ENCODE measurements at regions not wholly inside any gene's neighbourhood (a gene's known extent, or its start where the extent isn't known, plus 50 kb on each side); places are given as distances from the start of the nearest gene placed in this dataset.

DNA sequence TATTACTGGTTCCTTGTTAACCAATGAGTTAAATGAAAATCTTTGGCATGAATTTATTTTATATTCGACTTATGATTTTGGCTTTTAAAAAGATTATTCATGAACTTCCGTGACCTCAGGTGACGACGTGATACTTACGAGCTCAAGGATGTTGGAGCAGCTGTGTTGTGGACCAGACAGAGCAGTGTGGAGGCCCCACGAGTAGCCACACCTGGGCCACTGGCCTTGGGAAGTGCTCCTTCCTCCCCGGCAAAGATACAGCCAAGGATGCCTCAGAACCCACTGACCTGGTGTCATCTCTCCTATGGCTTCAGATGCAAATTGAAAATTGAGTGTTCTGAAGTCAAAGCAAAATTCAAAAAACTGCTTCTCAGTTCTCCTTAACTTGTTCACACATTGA is 147.5 kb upstream of the PPP2R2D start:
- DNase-seq (ENCODE audit: low spot score): no peak

DNA sequence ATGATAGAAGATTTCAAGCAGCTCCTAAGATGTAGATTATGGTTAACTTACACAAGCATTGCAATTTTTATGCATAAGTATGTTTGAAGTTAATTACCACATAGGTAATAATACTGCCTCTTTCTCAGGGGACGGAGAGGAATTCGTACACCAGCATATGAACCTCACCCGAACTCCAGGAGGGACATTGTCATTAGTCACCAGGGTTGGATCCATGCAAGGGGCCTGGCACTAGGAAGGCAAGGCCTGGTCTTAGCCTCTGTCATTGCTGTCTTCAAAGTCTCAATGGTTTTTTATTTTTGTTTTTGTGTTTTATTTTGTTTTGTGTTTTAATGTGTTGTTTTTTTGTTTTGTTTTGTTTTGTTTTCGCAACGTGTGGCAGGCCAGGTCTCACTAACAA is 145.6 kb upstream of the PPP2R2D start:
- no peak for DNase-seq (ENCODE audit: low spot score)

DNA sequence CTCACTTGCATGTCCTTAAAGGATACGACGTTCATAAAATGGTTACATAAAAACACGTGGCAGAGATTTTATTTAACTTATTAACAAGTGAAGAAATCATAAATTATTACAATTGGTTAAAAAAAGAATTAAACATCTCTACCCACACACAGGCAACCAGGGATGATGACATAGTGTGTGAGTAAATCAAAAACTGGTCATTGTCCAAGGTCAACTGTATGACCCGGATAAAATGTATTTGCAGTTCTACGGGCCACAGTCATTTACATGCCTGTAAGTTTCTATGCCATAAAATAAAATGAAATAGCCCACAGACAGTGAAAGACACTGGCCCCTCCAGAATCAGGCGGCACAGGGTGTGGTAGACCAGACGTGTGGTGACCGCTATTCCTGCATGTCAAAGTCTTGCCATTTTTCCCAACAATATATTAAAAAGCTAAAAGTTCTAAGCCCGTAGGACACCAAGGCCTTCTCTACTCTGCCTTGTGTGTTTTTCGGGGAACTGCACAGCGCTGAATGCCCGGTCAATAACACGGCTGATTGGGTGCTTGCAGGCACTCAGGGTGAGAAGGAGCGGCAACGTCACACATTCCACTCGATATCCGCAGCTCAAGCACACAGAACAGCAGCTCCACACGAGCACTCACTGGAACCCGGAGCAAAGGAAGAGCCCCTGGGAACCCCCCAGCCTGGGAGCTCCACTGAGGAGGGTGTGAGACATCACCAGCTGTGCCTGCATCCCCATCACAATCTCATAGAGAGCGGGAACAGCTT is 143.3 kb upstream of the PPP2R2D start:
- no peak for DNase-seq (ENCODE audit: low spot score)

DNA sequence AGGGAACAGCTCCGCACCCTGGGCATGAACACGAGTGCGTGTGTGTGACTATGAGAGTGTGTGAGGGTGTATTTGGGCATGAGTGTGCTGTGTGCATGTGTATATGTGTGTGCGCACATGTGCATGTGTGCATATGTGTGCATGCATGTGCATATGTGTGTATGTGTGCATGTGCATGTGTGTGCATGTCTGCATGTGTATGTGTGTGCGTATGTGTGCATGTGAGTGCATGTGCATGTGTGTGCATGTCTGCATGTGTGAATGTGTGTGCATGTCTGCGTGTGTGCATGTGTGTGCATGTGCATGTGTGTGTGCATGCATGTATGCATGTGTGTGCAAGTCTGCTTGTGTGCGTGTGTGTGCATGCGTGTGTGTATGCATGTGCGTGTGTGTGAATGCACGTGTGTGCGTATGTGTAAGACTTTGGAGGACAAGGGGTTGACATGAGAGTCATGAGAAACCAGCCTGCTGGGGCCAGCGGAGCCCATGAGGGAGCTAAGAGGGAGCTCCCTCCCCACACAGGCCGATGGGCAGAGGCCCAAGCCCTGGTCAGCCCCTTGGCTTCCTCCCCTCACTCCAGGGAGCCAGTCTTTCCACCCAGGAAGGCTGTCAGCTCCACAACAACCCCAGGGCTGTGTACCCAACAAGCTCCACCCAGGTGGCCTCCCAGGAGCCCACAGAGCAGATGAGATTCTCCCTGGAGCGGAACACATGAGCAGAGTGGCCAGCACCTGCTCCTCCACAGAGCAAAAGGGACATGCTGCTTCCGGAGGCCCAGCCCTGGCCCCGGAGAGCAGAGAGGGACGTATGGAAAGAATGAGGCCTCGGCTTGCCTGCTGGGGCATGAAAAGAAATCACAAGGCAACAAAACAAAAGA is 142.5 kb upstream of the PPP2R2D start:
- DNase-seq (ENCODE audit: low spot score): no peak

DNA sequence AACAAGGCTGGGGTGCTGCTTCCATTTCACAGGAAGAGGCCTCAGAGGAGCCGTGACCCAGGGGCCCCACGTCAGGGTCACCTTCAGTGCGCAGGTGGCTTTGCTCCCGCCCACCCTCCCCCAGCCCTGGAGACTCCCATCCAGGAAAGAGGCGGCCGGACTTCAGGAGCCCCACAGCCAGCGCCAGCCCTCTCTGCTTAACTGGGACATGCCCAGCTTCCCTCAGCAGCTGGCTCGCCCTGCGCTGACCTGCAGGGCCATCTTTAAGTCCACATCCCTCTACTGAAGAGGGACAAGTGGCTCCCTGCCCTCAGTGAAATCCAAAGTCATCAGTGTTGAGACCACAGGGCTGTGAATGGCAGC is 141.9 kb upstream of the PPP2R2D start:
- no peak for DNase-seq (ENCODE audit: low spot score)

DNA sequence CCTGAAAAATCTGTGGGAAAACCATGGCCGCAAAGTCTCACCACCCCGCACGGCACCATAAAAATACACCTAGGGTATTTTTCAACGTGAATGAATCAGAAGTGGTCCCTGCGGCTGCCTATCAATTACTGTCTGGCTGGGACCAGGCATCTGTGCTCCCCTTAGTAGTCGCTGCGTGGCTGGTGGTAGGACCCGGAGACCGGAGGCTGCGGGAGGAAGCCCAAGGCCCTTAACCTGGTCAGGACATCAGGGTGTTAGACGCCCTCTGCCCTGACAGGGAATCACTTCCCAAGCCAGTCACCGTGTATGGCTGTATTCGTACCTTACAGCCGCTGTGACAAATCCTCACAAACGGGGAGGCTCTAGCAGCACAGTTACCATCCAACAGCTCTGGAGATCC is 141.5 kb upstream of the PPP2R2D start:
- DNase-seq (ENCODE audit: low spot score): no peak

DNA sequence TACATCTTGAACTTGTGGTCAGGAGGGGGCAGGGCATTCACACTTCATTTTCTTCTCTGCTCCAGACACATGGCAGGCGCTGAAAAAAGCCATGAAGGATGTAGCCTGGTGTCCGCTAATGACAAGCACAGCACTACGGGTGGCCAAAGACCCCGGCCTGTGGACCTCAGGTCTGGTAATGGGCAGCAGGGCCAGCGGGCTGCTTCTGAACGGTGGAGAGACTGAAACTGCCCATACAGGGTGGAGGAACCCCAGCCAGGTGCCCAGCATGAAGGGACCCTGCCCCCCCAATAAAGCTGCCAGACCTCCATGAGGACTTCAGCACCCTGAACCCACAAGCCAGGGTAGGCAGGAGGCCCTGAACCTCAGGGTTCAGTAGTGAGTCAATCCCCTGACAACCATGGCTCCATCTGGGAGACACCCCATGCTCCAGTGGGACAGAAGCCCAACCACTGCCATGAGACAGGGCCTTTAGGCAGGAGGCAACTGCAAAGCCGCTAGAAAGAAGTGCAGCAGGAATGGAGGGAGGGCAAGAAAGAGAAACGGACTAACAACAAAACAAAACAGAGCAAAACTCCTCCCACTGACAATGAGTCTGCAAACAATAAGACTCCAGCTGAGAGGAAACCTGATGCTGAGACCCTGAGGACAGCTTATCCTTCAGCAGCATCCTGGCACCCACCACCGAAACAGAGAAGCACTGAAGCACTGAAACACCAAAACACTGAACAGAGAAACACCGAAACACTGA is 140.2 kb upstream of the PPP2R2D start:
- no peak for DNase-seq (ENCODE audit: low spot score)

DNA sequence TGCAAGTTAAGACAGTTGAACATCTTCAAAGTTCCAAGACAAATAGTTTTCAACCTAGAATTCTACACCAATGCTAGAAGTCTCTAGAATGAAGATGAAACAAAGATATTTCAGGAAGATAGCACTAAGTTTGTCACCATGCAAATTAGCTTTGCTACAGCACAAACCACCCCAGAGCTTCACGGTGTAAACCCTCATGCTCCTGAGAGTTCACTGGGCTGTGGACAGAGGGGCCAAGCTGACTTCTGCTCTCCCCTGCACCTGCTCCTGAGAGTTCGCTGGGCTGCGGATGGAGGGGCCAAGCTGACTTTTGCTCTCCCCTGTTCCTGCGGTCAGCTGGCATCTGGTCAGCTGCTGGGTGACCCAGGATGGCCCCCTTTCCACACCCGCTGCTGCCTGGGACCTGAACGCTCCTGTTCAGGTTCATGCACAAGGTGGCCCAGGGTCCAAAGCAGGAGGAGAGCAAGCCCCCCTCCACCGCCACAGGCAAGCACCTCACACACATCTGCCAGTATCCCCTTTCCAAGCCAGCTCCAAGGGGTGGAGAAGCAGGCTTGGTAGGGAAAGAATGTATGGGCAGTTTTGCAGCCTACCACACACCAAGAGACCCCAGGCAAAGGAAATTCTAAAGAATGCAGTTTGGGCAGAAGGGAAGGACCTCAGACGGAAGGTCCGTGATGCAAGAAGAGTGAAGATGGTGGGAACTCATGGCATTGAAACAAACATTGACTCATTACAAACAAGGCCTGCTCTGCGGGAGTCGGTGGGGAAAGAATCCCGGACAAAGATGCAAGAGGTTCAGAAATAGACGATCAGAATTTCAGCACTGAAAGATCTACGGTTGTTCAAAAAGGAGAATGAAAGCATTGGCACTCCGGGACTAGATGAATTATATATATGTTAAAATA is 137.8 kb upstream of the PPP2R2D start:
- no peak for DNase-seq (ENCODE audit: low spot score)

DNA sequence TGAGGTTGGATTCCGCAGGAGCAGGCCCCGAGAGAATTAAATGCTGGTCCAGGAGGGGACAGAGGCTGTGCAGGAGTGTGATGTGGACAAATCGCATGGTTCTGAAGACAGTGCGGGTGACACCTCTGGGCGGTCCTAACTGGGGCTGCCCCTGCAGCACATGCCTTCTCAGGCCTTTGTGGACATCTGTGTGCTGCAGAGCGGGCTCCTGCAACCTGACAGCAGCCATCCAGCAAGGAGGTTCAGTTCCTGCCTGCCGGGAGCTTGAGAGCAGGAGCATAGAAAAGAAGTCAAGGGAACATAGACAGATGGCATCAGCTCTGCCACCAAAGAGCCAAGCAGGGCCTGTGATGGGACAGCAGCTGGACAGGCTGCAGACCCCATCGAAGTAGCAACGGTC is 135.9 kb upstream of the PPP2R2D start:
- no peak for DNase-seq (ENCODE audit: low spot score)

DNA sequence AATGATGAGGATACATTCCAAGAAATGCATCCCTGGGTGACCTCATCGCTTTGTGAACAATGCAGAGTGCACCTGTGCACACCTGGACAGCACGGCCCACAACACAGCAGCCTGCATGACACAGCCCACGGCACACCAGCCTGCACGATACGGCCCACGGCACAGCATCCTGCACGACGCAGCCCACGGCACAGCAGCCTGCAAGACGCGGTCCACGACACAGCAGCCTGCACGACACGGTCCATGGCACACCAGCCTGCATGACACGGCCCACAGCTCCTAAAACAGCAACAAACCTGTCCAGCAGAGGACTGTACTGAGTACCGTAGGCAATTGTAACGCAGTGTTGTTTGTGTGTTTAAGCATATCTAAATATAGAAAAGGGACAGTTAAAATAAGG is 134.7 kb upstream of the PPP2R2D start:
- no peak for DNase-seq (ENCODE audit: low spot score)

DNA sequence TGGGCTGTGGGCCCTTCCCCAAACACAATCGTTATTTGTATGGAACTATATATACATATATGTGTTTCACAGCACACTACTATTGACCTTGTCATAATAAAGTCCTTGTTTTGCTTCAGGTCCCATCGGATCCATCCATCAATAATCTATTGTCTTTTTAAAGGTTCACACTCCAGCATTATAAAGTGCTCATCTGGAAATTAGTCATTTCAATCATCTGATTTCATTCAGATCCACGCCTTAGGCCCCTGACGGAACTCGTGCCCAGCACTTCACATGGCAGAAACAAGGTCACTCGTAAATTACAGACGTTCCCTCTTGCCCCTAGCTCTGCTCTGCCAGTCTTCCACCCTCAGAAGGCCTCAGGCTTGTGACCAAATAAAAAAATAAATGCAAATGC is 133.1 kb upstream of the PPP2R2D start:
- DNase-seq (ENCODE audit: low spot score): peak; percentile 10

DNA sequence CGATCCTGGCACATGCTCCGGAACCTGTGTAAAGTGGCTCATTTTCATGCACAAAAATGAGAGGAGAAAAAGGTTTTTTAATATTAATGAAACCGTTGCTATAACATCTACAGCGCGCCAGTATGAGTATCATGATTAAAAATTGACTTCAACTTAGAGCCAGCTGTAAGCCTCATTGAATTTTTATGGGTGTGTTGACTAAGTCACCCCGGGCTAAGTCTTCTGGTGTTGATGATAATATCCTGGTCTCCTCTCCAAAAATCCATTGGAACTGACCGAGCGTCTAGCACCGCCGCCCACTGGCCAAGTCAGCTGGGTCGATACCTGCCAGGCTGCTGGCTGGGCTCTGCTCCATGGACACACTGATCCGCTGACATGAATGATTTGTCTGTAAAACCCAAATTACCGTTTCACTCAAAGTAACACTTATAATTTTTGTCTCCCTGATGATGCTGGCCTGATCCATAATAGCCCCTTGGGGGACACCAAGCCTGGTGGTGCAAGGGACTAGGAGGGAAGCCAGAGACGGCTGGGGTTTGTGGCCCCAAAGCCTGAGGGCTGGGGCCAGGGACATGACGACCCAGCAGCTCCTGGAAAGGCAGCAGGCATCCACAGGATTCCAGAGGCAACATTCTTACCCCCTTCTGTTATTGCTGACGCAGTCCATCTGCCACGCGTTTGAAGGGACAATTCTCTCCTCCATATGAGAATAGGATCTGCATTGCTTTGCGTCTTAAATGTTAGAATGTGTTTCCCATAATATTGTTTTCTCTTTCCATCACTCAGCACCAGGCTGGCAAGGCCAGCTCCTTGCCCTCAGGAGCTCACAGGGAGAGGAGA is 131.0 kb upstream of the PPP2R2D start:
- DNase-seq (ENCODE audit: low spot score): no peak

DNA sequence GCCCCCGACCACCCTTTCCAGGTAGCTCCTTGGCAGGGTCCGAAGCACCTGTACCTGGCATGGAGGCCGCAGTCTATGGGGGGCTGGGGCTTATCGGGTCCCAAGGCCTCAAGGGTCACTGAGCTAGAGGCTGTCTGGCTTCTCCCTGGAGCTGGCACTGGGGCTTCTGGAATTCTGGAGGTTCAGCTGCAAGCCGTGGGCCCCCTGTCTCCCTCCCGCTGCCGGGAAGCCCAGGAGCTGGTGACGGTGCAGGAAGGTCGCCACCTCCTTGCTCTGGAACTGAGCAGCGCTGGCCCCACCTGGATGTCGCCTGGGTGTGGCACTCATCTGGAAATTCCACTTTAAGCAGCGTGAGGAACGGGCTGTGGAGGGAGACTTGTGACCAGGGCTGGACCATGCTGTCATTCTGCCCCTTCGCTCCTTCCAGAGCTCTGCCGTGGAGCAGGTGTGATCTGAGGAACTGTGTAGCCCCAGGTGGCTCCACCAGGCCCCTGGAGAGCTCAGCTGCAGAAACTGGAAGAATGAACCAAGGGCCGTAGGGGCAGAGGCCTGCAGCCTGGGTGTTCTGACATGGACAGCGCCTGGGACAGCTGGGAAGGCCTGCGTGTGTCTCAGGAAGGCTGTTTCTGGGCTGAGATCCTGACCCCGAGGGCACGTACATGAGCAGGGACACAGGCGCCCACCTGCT is 129.7 kb upstream of the PPP2R2D start:
- DNase-seq (ENCODE audit: low spot score): no peak

DNA sequence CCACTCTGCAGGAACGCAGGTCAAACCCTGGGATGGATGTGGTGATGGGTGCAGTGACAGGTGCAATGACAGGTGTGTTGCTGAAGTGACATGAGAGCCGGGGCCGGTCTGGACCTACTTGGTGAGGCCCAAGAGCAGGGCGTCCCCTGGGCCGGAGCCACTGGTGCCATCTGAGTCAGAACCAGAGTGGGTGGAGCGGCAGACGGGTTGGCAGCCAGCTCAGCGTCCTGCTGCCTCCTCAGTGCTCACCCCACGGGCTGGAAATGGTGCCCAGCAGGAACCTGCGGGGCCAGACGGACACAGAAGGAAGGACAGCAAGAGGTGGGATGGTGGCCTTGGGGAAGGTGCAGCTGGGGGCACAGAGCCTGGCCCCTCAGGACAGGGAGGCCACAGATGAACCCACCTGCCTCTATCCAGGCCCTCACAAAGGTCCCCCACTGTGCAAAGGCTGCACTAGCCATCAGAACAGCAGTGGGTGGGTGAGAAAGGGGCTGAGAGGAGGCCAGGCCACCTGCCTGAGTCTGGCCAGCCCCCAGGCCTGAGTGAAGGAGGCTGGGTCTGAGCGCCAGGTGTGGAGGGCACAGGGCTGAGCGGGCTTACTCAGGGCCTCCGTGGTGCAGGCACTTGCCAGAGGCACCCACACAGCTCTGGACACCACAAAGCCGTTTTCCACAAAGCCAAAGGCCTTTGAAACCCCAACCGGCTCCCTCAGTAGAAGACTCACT is 129.0 kb upstream of the PPP2R2D start:
- no peak for DNase-seq (ENCODE audit: low spot score)

DNA sequence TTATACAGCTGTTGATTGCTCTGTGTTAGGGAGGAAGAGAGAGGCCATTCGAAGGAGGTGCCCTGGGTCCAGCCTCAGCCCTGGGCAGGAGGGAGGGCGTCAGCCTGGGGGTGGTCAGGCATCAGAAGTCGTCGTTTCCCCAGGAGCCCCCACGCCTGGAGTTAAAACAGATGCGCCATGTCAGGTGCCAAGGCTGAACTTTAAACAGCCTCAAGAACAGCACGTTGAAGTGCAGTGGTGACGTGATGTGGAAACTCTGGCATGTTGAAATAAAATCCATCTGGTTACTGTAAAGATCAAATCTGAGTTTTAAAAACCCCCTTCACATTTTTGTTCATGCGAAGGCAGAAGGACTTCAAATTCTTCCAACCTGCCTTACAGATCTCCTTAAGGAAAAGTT is 128.4 kb upstream of the PPP2R2D start:
- DNase-seq (ENCODE audit: low spot score): no peak

DNA sequence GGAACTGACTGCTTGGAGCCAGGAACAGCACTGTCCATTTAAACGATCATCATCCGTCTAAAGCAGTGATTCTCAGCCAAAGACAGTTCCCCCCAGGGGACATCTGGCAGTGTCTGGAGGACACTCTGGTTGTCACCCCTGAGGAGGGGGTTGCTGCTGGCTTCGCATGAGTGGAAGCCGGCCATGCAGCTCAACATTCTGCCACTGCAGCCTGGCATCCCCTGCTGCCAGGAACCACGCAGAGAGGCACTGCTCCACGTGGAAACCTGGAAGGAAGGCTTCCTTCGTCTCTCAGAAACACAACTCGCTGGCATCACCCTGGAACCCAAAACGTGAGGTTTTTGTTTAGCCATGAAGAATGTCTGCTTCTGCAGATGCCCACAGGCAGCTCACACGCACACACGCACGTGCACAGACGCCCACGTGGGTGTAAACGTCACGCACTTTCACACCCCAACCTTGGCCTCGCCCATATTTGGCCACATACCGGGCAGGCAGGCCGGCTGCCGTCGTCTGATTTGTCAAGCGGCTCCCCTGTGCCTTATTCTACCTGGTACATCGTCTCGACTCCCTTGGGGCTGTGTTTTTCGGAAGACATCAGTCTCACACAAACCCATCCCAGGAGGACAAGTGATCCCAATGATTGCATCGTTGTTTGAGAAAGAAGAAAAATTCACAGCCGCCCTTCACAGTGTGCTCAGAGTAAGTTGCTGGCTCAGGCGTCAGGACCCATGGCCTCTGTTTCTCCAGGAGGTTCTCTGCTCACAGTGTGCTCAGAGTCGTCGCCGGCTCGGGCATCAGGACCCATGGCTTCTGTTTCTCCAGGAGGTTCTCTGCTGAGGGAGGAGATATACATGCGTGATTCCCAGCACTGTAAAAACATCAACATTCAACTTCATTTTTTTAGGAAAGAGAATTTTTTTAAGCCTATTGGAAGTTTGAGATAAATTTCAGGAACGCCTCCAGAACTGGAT is 127.2 kb upstream of the PPP2R2D start:
- no peak for DNase-seq (ENCODE audit: low spot score)

DNA sequence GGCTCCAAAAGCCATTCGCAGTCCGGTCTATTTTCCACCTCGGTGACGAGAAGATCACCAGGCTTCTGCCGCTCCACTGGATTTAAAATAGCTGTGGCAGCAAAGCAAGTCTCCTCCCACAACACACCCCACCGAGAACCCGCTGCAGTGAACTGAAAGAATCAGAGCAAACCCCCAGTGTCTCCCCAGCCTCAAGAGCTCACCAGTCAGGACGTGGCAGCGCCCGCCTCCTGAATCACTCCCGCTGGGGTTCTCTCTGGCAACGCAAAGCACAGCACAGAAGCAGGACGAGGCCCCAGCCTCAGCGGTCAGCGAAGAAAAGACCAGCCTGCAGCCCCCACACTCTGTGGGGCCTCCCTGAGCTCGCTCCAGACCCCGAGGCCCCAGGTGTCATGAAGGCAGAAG is 126.1 kb upstream of the PPP2R2D start:
- DNase-seq (ENCODE audit: low spot score): no peak

DNA sequence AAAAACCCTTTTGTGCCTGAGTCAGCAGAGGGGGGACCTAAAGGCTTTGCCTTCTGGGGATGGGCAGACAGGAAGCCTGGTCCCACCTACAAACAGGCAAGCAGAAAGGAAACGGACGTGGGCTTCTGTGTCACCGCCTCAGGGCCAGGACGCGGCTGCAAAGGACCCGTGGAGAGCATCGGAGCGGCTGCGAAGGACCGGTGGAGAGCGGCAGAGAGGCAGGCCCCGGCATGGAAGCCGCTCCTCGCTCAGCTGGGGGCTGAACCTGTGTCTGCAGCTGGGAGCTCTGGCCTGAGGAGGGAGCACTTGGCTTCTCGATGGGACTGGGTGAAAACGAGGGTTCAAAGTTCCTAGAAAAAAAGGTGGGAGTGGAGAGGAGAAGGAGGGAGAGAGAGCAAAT is 125.4 kb upstream of the PPP2R2D start:
- DNase-seq (ENCODE audit: low spot score): no peak

Measured in COLO829 (cell line).